ENCODE measurements at regions not wholly inside any gene's neighbourhood (a gene's known extent, or its start where the extent isn't known, plus 50 kb on each side); places are given as distances from the start of the nearest gene placed in this dataset.

DNA sequence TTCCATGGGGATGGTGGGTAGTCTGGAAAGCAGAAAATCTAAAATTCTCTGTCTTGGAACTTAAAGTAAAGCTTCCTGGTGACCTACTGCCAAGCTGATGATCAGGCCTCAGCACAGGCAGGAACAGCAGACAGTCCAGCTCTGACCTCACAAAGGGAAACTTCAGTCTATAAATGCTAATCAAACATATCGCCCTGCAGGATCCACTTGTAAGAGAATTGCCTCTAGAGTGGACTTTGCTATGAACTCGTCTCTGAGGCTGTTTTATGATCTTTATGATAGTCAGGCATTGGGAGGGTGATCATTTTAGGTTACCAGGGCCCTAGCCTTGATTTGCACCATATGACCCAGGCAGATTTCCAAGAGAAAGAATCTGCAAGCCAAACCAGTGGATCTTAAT is 67.6 kb upstream of the SELENOP start:
- Histone ChIP-seq H3K9me3 (ENCODE audit: control insufficient read depth, insufficient read depth, low read length) (0 out of 2 replicates have a peak, but pooled peaks cover 4% of the 10 kb centered on the region), H3K9me2 (replicated peaks; ENCODE audit: control insufficient read depth, low read length) (no peaks in the 10 kb centered on the region), H3K27me3 (ENCODE audit: control insufficient read depth, low read length) (no peaks in the 10 kb centered on the region), H3K36me3 (ENCODE audit: control insufficient read depth, low read length) (no peaks in the 10 kb centered on the region), H4K20me1 (ENCODE audit: control insufficient read depth, insufficient read depth, low read depth, low read length) (no peaks in the 10 kb centered on the region), H3K27ac (ENCODE audit: low read depth, low read length) (no peak overlapping the region), H3F3A (ENCODE audit: control insufficient read depth, insufficient read depth) (no peaks in the 10 kb centered on the region), H3K4me3 (ENCODE audit: low read length) (no peak overlapping the region), H3K4me2 (ENCODE audit: low read length) (no peak overlapping the region), H3K79me2 (ENCODE audit: control insufficient read depth, low read length) (no peaks in the 10 kb centered on the region), H3K4me1 (ENCODE audit: control insufficient read depth, low read length) (peaks cover 5% of the 10 kb centered on the region)
- TF ChIP-seq EZH2phosphoT487 (IDR thresholded peaks at IDR 0.05; ENCODE audit: borderline replicate concordance, low read length): no peak
- TF ChIP-seq, protein P1, sequence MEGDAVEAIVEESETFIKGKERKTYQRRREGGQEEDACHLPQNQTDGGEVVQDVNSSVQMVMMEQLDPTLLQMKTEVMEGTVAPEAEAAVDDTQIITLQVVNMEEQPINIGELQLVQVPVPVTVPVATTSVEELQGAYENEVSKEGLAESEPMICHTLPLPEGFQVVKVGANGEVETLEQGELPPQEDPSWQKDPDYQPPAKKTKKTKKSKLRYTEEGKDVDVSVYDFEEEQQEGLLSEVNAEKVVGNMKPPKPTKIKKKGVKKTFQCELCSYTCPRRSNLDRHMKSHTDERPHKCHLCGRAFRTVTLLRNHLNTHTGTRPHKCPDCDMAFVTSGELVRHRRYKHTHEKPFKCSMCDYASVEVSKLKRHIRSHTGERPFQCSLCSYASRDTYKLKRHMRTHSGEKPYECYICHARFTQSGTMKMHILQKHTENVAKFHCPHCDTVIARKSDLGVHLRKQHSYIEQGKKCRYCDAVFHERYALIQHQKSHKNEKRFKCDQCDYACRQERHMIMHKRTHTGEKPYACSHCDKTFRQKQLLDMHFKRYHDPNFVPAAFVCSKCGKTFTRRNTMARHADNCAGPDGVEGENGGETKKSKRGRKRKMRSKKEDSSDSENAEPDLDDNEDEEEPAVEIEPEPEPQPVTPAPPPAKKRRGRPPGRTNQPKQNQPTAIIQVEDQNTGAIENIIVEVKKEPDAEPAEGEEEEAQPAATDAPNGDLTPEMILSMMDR (IDR thresholded peaks at IDR 0.05; ENCODE audit: low read depth, low read length, poor library complexity, severe bottlenecking): no peak

DNA sequence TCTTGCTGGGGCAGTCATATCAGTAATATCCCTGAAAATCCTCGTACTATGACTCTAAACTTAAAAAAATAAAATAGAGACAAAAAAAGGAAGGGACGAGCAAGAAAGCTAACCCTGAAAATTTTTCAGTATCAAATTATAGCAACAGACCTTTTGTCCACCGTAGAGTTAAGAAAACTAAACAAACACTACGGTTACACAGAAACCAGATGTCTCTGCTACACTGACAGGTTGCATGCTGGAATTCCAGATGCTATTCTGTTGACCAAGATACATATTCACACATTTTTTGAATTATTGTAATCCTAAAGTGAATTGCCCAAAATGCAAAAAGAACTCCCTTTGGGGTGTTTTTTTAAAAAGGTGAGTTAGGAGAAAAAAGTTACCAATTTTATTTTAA is 66.9 kb upstream of the SELENOP start:
- Histone ChIP-seq H3K9me3 (ENCODE audit: control insufficient read depth, insufficient read depth, low read length) (0 out of 2 replicates have a peak, but pooled peaks cover 4% of the 10 kb centered on the region), H3K4me1 (ENCODE audit: control insufficient read depth, low read length) (peaks cover 5% of the 10 kb centered on the region), H4K20me1 (ENCODE audit: control insufficient read depth, insufficient read depth, low read depth, low read length) (no peaks in the 10 kb centered on the region), H3K27me3 (ENCODE audit: control insufficient read depth, low read length) (no peaks in the 10 kb centered on the region), H3K79me2 (ENCODE audit: control insufficient read depth, low read length) (no peaks in the 10 kb centered on the region), H3K9me2 (replicated peaks; ENCODE audit: control insufficient read depth, low read length) (no peaks in the 10 kb centered on the region), H3K4me2 (ENCODE audit: low read length) (no peak overlapping the region), H3K4me3 (ENCODE audit: low read length) (no peak overlapping the region), H3K27ac (ENCODE audit: low read depth, low read length) (no peak overlapping the region), H3F3A (ENCODE audit: control insufficient read depth, insufficient read depth) (no peaks in the 10 kb centered on the region), H3K36me3 (ENCODE audit: control insufficient read depth, low read length) (no peaks in the 10 kb centered on the region)
- TF ChIP-seq EZH2phosphoT487 (IDR thresholded peaks at IDR 0.05; ENCODE audit: borderline replicate concordance, low read length): no peak
- TF ChIP-seq, protein P1 (IDR thresholded peaks at IDR 0.05; ENCODE audit: low read depth, low read length, poor library complexity, severe bottlenecking): no peak

DNA sequence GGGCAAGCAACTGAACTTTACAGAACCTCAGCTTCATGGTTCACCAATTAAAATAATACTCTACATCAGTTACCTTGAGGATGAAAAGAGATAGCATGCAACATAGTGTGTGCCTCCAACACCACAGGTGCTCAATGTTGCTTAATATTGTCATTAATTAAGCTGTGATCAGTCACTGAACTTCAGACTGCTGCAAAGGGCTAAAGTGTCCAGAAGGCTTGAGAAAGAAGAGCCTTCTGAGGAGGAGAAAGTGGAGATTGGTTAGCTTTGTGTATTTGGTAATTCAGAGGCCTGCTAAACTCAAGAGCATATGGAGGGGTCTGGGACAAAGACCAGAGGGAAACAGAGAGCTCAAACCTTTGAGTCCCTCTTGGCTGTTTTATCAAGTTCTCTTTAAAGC is 66.3 kb upstream of the SELENOP start:
- Histone ChIP-seq H3F3A (ENCODE audit: control insufficient read depth, insufficient read depth) (no peaks in the 10 kb centered on the region), H3K4me2 (ENCODE audit: low read length) (no peak overlapping the region), H3K4me3 (ENCODE audit: low read length) (no peak overlapping the region), H3K27ac (ENCODE audit: low read depth, low read length) (no peak overlapping the region), H3K36me3 (ENCODE audit: control insufficient read depth, low read length) (no peaks in the 10 kb centered on the region), H3K9me2 (replicated peaks; ENCODE audit: control insufficient read depth, low read length) (no peaks in the 10 kb centered on the region), H3K79me2 (ENCODE audit: control insufficient read depth, low read length) (no peaks in the 10 kb centered on the region), H3K27me3 (ENCODE audit: control insufficient read depth, low read length) (no peaks in the 10 kb centered on the region), H4K20me1 (ENCODE audit: control insufficient read depth, insufficient read depth, low read depth, low read length) (no peaks in the 10 kb centered on the region), H3K4me1 (ENCODE audit: control insufficient read depth, low read length) (peaks cover 5% of the 10 kb centered on the region), H3K9me3 (ENCODE audit: control insufficient read depth, insufficient read depth, low read length) (0 out of 2 replicates have a peak, but pooled peaks cover 4% of the 10 kb centered on the region)
- TF ChIP-seq EZH2phosphoT487 (IDR thresholded peaks at IDR 0.05; ENCODE audit: borderline replicate concordance, low read length): no peak
- TF ChIP-seq, protein P1 (IDR thresholded peaks at IDR 0.05; ENCODE audit: low read depth, low read length, poor library complexity, severe bottlenecking): no peak

All from DOHH2 (cell line).